PC-3 (cell line): ENCODE measurements at regions not wholly inside any gene's neighbourhood (a gene's known extent, or its start where the extent isn't known, plus 50 kb on each side); places are given as distances from the start of the nearest gene placed in this dataset.
"Not testable (repeated sequence)": the region's sequence is repeated elsewhere in the genome, so short reads cannot be mapped to it uniquely, and the experiment has no call there.

ENCODE experiments used
- ATAC-seq: fragments of 200-7000 bp; cut with Tn5 transposase; 2 replicates; pipeline ENCODE4 v1.9.1; 2020; ENCODE audit warnings: mild to moderate bottlenecking, moderate library complexity
- BruUV-seq: library from RNA; stranded (reverse); fragments of 400-500 nt; replicated peaks from 2 replicates; lab custom pipeline; 2021; lab: Mats Ljungman, UMichigan
- CTCF ChIA-PET: fragments of 300-600 bp; sonication (Branson Sonifier 250); formaldehyde crosslinking; loops from one replicate; lab custom pipeline; 2022; ENCODE audit warnings: antibody characterized with exemption; lab: Charles Lee
- POLR2A ChIA-PET: fragments of 300-600 bp; sonication (Branson Sonifier 250); formaldehyde crosslinking; loops from one replicate; lab custom pipeline; 2022; ENCODE audit warnings: antibody characterized with exemption; ENCODE audit not compliant: unreplicated experiment; lab: Charles Lee
- DNase-seq: peaks from one replicate; pipeline ENCODE4 v3.0.0-alpha.2; 2015
- H2AFZ ChIP-seq: fragments of 300-600 bp; sonication (generic); 2 replicates; pipeline ENCODE4 v1.6.0; 2016; ENCODE audit warnings: antibody characterized with exemption, low read length
- H3F3A ChIP-seq: fragments of 300-600 bp; sonication (generic); one replicate; pipeline ENCODE4 v1.6.0; 2017; ENCODE audit warnings: antibody characterized with exemption, low read length, control low read depth, mild to moderate bottlenecking; ENCODE audit not compliant: unreplicated experiment
- H3K27ac ChIP-seq: fragments of 300-600 bp; sonication (generic); 2 replicates; pipeline ENCODE4 v1.5.1; 2016; ENCODE audit warnings: mild to moderate bottlenecking, low read length
- H3K27me3 ChIP-seq: fragments of 300-600 bp; sonication (generic); 2 replicates; pipeline ENCODE4 v1.6.1; 2016; ENCODE audit warnings: low read length, mixed read lengths
- H3K36me3 ChIP-seq: fragments of 300-600 bp; sonication (generic); 2 replicates; pipeline ENCODE4 v1.6.1; 2016; ENCODE audit warnings: low read depth, mixed run types, low read length, mixed read lengths
- H3K4me1 ChIP-seq: fragments of 300-600 bp; sonication (generic); 2 replicates; pipeline ENCODE4 v1.5.1; 2016; ENCODE audit warnings: low read length; ENCODE audit not compliant: insufficient read depth
- H3K4me2 ChIP-seq: fragments of 300-600 bp; sonication (generic); 2 replicates; pipeline ENCODE4 v1.6.0; 2016; ENCODE audit warnings: low read length
- H3K4me3 ChIP-seq: fragments of 300-600 bp; sonication (generic); 2 replicates; pipeline ENCODE4 v1.5.1; 2016; ENCODE audit warnings: mild to moderate bottlenecking, low read length, mixed read lengths
- H3K79me2 ChIP-seq: fragments of 300-600 bp; sonication (generic); 2 replicates; pipeline ENCODE4 v1.6.1; 2017; ENCODE audit warnings: low read length, mixed read lengths
- H3K9ac ChIP-seq: fragments of 300-600 bp; sonication (generic); 2 replicates; pipeline ENCODE4 v1.6.0; 2016; ENCODE audit warnings: mild to moderate bottlenecking, low read length
- H3K9me2 ChIP-seq: fragments of 300-600 bp; sonication (generic); replicated peaks from 2 replicates; pipeline ENCODE4 v1.6.1; 2016; ENCODE audit warnings: mixed run types, low read length, mixed read lengths
- H3K9me3 ChIP-seq: fragments of 300-600 bp; sonication (generic); 2 replicates; pipeline ENCODE4 v1.6.1; 2016; ENCODE audit warnings: low read length, mixed read lengths
- H4K20me1 ChIP-seq: fragments of 300-600 bp; sonication (generic); 2 replicates; pipeline ENCODE4 v1.6.1; 2016; ENCODE audit warnings: low read length, mixed read lengths
- CTCF ChIP-seq: fragments of 300-600 bp; sonication (generic); conservative IDR thresholded peaks from 2 replicates; pipeline ENCODE4 v1.5.1; 2017; ENCODE audit warnings: antibody characterized with exemption, low read depth, mild to moderate bottlenecking, low read length
- EZH2 ChIP-seq: fragments of 300-600 bp; sonication (generic); IDR thresholded peaks from one replicate; pipeline ENCODE4 v1.6.1; 2017; ENCODE audit warnings: antibody characterized with exemption, mild to moderate bottlenecking, low read length; ENCODE audit not compliant: unreplicated experiment
- EZH2phosphoT487 ChIP-seq: fragments of 300-600 bp; sonication (generic); IDR thresholded peaks from 2 replicates; pipeline ENCODE4 v1.6.1; 2018; ENCODE audit warnings: mild to moderate bottlenecking, antibody characterized with exemption, low read length, borderline replicate concordance
- intact Hi-C: fragments of 100-400 bp; cut with micrococcal nuclease; formaldehyde crosslinking; loops from 2 replicates; pipeline ENCODE4 v1.9.0; 2023

GRCh38 chr1:81730881-81731280 lies 69.9 kb upstream of the ADGRL2 start:
- Histone ChIP-seq H4K20me1 (no peaks in the 10 kb centered on the region), H3F3A (no peaks in the 10 kb centered on the region), H3K4me2 (no peak overlapping the region), H3K9ac (no peak overlapping the region), H2AFZ (no peak overlapping the region), H3K9me2 (no peaks in the 10 kb centered on the region), H3K36me3 (no peaks in the 10 kb centered on the region), H3K4me3 (no peak overlapping the region), H3K4me1 (peaks cover 21% of the 10 kb centered on the region), H3K27me3 (no peaks in the 10 kb centered on the region), H3K27ac (no peak overlapping the region), H3K79me2 (no peaks in the 10 kb centered on the region), H3K9me3 (no peaks in the 10 kb centered on the region)
- DNase-seq, result no peak
- no peak for ATAC-seq
- intact Hi-C loops, result no loop called here
- TF ChIP-seq CTCF (no peak), EZH2phosphoT487 (no peak), EZH2 (no peak)
- ChIA-PET CTCF (no interaction called here), POLR2A (no interaction called here)
- no TSS peak for BruUV-seq

- H3K27ac ChIP-seq, ATAC-seq, BruUV-seq, H3K9me2 ChIP-seq, H3K27me3 ChIP-seq, CTCF ChIA-PET, H3K4me2 ChIP-seq, H3F3A ChIP-seq, intact Hi-C loops, H4K20me1 ChIP-seq, POLR2A ChIA-PET, H2AFZ ChIP-seq, H3K9me3 ChIP-seq, H3K4me3 ChIP-seq, H3K79me2 ChIP-seq, H3K36me3 ChIP-seq, H3K9ac ChIP-seq, DNase-seq: not testable (repeated sequence)
- peaks cover 21% of the 10 kb centered on the region for H3K4me1 ChIP-seq
These were observed 70.4 kb upstream of the ADGRL2 start for GRCh38 chr1:81730299-81730698.

GRCh38 chr1:81729818-81730217 lies 70.9 kb upstream of the ADGRL2 start:
- TF ChIP-seq EZH2phosphoT487, result no peak
- no peak for TF ChIP-seq EZH2
- no peak for TF ChIP-seq CTCF
- H3K4me1 ChIP-seq, result peaks cover 21% of the 10 kb centered on the region
- POLR2A ChIA-PET, result no interaction called here

More at GRCh38 chr1:81729818-81730217, 70.9 kb upstream of the ADGRL2 start:
- Histone ChIP-seq H3K4me2 (no peak overlapping the region), H2AFZ (no peak overlapping the region), H3K9ac (no peak overlapping the region), H3K4me3 (no peak overlapping the region), H3K79me2 (no peaks in the 10 kb centered on the region), H3K9me3 (no peaks in the 10 kb centered on the region), H3K36me3 (no peaks in the 10 kb centered on the region), H3K9me2 (no peaks in the 10 kb centered on the region), H4K20me1 (no peaks in the 10 kb centered on the region), H3K27me3 (no peaks in the 10 kb centered on the region), H3K27ac (no peak overlapping the region), H3F3A (no peaks in the 10 kb centered on the region)
- CTCF ChIA-PET, result no interaction called here
- DNase-seq, result no peak
- no peak for ATAC-seq
- no TSS peak for BruUV-seq
- intact Hi-C loops, result no loop called here
